LNCaP clone FGC (cell line): ENCODE measurements at regions not wholly inside any gene's neighbourhood (a gene's known extent, or its start where the extent isn't known, plus 50 kb on each side); places are given as distances from the start of the nearest gene placed in this dataset.

Experiments used
- DNase-seq: peaks from one replicate; pipeline ENCODE4 v3.0.0-alpha.2; 2011; ENCODE audit warnings: low read depth
- H3K4me3 ChIP-seq: 2 replicates; pipeline ENCODE4 v1.5.1; 2011; ENCODE audit warnings: mild to moderate bottlenecking, low read depth, low read length, control low read depth
- CTCF ChIP-seq: IDR thresholded peaks from 2 replicates; pipeline ENCODE4 v1.5.1; 2012; ENCODE audit warnings: mild to moderate bottlenecking; ENCODE audit not compliant: control insufficient read depth, insufficient read depth; ENCODE audit errors: extremely low read depth

GRCh38 chr10:29914986-29915785 is 144.2 kb downstream of the JCAD start:
- DNase-seq: no peak
- TF ChIP-seq CTCF: no peak
- no peak overlapping the region for H3K4me3 ChIP-seq

- DNase-seq: no peak
- TF ChIP-seq CTCF: no peak
- no peak overlapping the region for H3K4me3 ChIP-seq
These were observed 150.4 kb downstream of the JCAD start for GRCh38 chr10:29908962-29909361.

- TF ChIP-seq CTCF: no peak
- DNase-seq: no peak
These were observed 158.5 kb downstream of the JCAD start for GRCh38 chr10:29900865-29901264.

GRCh38 chr10:29897999-29898716 is 161.2 kb downstream of the JCAD start:
- no peak for TF ChIP-seq CTCF
- H3K4me3 ChIP-seq: no peak overlapping the region
- DNase-seq: no peak

More at GRCh38 chr10:29900865-29901264, 158.5 kb downstream of the JCAD start:
- H3K4me3 ChIP-seq: no peak overlapping the region

- no peak for DNase-seq
- no peak for TF ChIP-seq CTCF
- no peak overlapping the region for H3K4me3 ChIP-seq
These were observed 162.0 kb downstream of the JCAD start for GRCh38 chr10:29897430-29897829.

- DNase-seq: no peak
- TF ChIP-seq CTCF: no peak
- H3K4me3 ChIP-seq: no peak overlapping the region
These were observed 163.3 kb downstream of the JCAD start for GRCh38 chr10:29896053-29896452.

- H3K4me3 ChIP-seq: no peak overlapping the region
- TF ChIP-seq CTCF: no peak
- no peak for DNase-seq
These were observed 163.9 kb downstream of the JCAD start for GRCh38 chr10:29895456-29895855.
